Vagina (tissue), 2 donors: ENCODE measurements at regions not wholly inside any gene's neighbourhood (a gene's known extent, or its start where the extent isn't known, plus 50 kb on each side); places are given as distances from the start of the nearest gene placed in this dataset.

Experiments used
- DNase-seq, 2 donors: peaks; one replicate each; pipeline ENCODE4 v3.0.0-alpha.2; 2017; ENCODE audit errors: extremely low spot score in 2 of 2
- H3K27ac ChIP-seq: fragments of 200-600 bp; sonication (generic); one replicate; pipeline ENCODE4 v1.5.1; 2019
- H3K27me3 ChIP-seq: fragments of 200-600 bp; sonication (generic); one replicate; pipeline ENCODE4 v1.5.1; 2019
- H3K36me3 ChIP-seq, 2 donors: fragments of 200-600 bp; sonication (generic); one replicate each; pipeline ENCODE4 v1.5.1; 2017 to 2019
- H3K4me1 ChIP-seq: fragments of 200-600 bp; sonication (generic); one replicate; pipeline ENCODE4 v1.5.1; 2019
- H3K4me3 ChIP-seq, 2 donors: fragments of 200-600 bp; sonication (generic); 1 replicate in 1 of 2; 2 replicates in 1 of 2; pipeline ENCODE4 v1.5.1; 2016 to 2019
- H3K9me3 ChIP-seq: fragments of 200-600 bp; sonication (generic); one replicate; pipeline ENCODE4 v1.5.1; 2019
- CTCF ChIP-seq, 3 experiments: fragments of 450-650 bp in 2 of 3; fragments of 200-600 bp in 1 of 3; sonication (generic) in 1 of 3; IDR thresholded peaks; one replicate each; pipeline ENCODE4 v1.5.1; 2017 to 2019; ENCODE audit warnings: antibody characterized with exemption in 3 of 3, mild to moderate bottlenecking in 2 of 3, moderate library complexity in 2 of 3
- POLR2A ChIP-seq, 2 donors: fragments of 450-650 bp; IDR thresholded peaks; one replicate each; pipeline ENCODE4 v1.6.1; 2017; ENCODE audit warnings: antibody characterized with exemption in 2 of 2, mild to moderate bottlenecking in 2 of 2, moderate library complexity in 2 of 2
- POLR2AphosphoS5 ChIP-seq, 2 donors: sonication (generic); formaldehyde crosslinking; IDR thresholded peaks; one replicate each; pipeline ENCODE4 v1.9.0; 2017; ENCODE audit warnings: antibody characterized with exemption in 2 of 2, mild to moderate bottlenecking in 2 of 2, low read depth in 1 of 2; ENCODE audit not compliant: insufficient read depth in 1 of 2
- intact Hi-C: fragments of 100-400 bp; cut with DNase I; formaldehyde crosslinking; loops from one replicate; pipeline ENCODE4 v1.15.1; 2023

DNA sequence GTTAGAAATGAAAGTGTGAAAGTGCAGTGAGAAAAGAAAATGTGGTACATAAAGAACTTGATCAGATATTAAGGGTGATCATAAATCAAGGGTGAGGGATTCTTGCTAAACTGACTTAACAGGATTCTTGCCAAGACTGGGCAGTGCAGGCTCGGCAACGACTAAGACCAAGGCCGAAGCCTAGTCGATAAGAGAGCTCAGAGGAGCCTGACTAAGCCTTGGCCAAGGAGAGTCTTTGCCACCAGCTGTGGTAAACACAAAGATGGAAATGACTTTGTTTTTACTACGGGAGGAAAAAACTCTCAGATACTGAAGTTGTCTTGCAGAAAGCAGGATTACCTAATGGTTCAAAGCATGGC, 196.6 kb downstream of the LY86 start:
- no peak for DNase-seq
- no peaks in the 10 kb centered on the region for H3K9me3 ChIP-seq
- H3K4me1 ChIP-seq, result no peaks in the 10 kb centered on the region
- H3K27ac ChIP-seq, result no peak overlapping the region
- no peaks in the 10 kb centered on the region for H3K27me3 ChIP-seq
- intact Hi-C loops, result no loop called here
- no peak overlapping the region for H3K4me3 ChIP-seq
- no peaks in the 10 kb centered on the region for H3K36me3 ChIP-seq
- TF ChIP-seq POLR2A (IDR thresholded peaks at IDR 0.05), result no peak
- TF ChIP-seq POLR2AphosphoS5 (IDR thresholded peaks at IDR 0.05; ENCODE audit: insufficient read depth in 1 of 2, low read depth in 1 of 2), result no peak
- TF ChIP-seq CTCF (IDR thresholded peaks at IDR 0.05), result no peak

GRCh38 chr6:6788394-6789032, 200.0 kb downstream of the LY86 start:
- no peak for DNase-seq
- no peaks in the 10 kb centered on the region for H3K9me3 ChIP-seq
- H3K36me3 ChIP-seq, result no peaks in the 10 kb centered on the region
- H3K4me3 ChIP-seq, result no peak overlapping the region
- TF ChIP-seq POLR2A (IDR thresholded peaks at IDR 0.05) (no peak), POLR2AphosphoS5 (IDR thresholded peaks at IDR 0.05; ENCODE audit: insufficient read depth in 1 of 2, low read depth in 1 of 2) (no peak), CTCF (IDR thresholded peaks at IDR 0.05) (no peak)
- H3K27ac ChIP-seq, result no peak overlapping the region
- intact Hi-C loops, result no loop called here
- no peaks in the 10 kb centered on the region for H3K4me1 ChIP-seq
- no peaks in the 10 kb centered on the region for H3K27me3 ChIP-seq

- no peak overlapping the region for H3K4me3 ChIP-seq
- intact Hi-C loops, result no loop called here
- no peaks in the 10 kb centered on the region for H3K9me3 ChIP-seq
- no peaks in the 10 kb centered on the region for H3K36me3 ChIP-seq
- DNase-seq, result no peak
- no peaks in the 10 kb centered on the region for H3K27me3 ChIP-seq
- TF ChIP-seq POLR2AphosphoS5 (IDR thresholded peaks at IDR 0.05; ENCODE audit: insufficient read depth in 1 of 2, low read depth in 1 of 2), result no peak
- TF ChIP-seq CTCF (IDR thresholded peaks at IDR 0.05), result no peak
- TF ChIP-seq POLR2A (IDR thresholded peaks at IDR 0.05), result no peak
- no peak overlapping the region for H3K27ac ChIP-seq
- no peaks in the 10 kb centered on the region for H3K4me1 ChIP-seq
Measured at GRCh38 chr6:6790393-6790792, 201.9 kb downstream of the LY86 start.

- Histone ChIP-seq H3K4me1 (no peaks in the 10 kb centered on the region), H3K4me3 (no peak overlapping the region), H3K27ac (no peak overlapping the region), H3K27me3 (no peaks in the 10 kb centered on the region), H3K9me3 (no peaks in the 10 kb centered on the region), H3K36me3 (no peaks in the 10 kb centered on the region)
- DNase-seq, result no peak
- intact Hi-C loops, result no loop called here
- TF ChIP-seq POLR2AphosphoS5 (IDR thresholded peaks at IDR 0.05; ENCODE audit: insufficient read depth in 1 of 2, low read depth in 1 of 2) (no peak), CTCF (IDR thresholded peaks at IDR 0.05) (no peak), POLR2A (IDR thresholded peaks at IDR 0.05) (no peak)
Measured at GRCh38 chr6:6790891-6791290, 202.4 kb downstream of the LY86 start.

DNA sequence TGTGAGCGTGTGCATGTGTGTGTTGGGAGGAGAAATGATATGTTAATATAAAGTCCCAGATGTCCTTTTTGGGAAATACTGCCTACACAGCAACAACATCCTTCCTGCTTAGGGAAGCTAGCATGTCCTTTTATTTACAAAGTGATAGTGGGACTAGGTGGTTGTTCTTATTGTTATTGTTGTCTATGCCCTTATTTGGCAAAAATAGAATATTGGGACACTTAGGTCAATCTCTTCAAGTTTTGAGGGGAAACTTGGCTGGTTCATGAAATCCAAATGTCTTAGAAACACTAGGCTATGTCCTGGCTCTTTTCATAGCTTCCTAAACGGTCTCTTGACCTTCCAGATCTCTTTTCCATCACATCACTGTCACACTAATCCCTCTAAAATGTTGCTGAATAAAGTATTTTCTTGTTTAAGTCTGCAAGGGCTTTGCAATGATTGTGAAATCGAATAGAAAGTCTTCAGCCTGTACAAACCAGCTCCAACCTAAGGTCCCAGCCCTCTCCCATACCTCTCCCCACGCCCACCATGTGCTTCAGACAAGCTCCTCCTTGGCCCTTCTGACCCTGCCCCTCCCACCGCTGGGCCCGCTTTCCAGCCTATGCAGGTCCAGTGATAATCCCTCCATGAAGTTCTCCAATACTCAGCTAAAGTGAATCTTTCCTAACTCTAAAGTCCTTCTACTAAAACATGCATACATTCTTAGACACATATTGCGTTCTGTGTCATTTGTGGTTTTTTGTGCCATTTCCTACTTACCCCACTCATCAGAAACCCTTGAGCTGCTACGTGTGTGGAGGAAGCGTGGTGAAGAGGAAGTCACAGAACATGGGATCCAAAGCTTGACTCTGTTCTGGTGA, 205.1 kb downstream of the LY86 start:
- no peak for TF ChIP-seq POLR2AphosphoS5 (IDR thresholded peaks at IDR 0.05; ENCODE audit: insufficient read depth in 1 of 2, low read depth in 1 of 2)
- no peak for TF ChIP-seq POLR2A (IDR thresholded peaks at IDR 0.05)
- TF ChIP-seq CTCF (IDR thresholded peaks at IDR 0.05), result no peak
- H3K27ac ChIP-seq, result no peak overlapping the region
- no peaks in the 10 kb centered on the region for H3K9me3 ChIP-seq
- no peaks in the 10 kb centered on the region for H3K36me3 ChIP-seq
- no peaks in the 10 kb centered on the region for H3K4me1 ChIP-seq
- H3K27me3 ChIP-seq, result no peaks in the 10 kb centered on the region
- no peak for DNase-seq
- intact Hi-C loops, result no loop called here
- H3K4me3 ChIP-seq, result no peak overlapping the region
